ENCODE measurements at regions not wholly inside any gene's neighbourhood (a gene's known extent, or its start where the extent isn't known, plus 50 kb on each side); places are given as distances from the start of the nearest gene placed in this dataset.
"Not testable (repeated sequence)": the region's sequence is repeated elsewhere in the genome, so short reads cannot be mapped to it uniquely, and the experiment has no call there.

DNA sequence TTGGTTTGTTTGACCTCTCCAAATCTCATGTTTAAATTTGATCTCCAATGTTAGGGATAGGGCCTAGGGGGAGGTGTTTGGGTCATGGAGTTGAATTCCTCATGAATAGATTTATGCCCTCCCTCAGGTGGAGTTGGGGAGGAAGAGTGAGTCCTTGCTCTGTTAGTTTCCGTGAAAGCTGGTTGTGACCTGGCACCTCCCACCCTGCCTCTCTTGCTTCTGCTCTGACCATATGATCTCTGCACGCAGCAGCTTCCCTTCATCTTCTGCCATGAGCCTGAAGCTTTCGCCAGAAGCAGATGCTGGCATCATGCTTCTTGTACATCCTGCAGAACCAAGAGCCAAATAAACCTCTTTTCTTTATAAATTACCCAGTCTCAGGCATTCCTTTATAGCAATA, 231.6 kb upstream of the ERBB4 start:
- no peak for DNase-seq

DNA sequence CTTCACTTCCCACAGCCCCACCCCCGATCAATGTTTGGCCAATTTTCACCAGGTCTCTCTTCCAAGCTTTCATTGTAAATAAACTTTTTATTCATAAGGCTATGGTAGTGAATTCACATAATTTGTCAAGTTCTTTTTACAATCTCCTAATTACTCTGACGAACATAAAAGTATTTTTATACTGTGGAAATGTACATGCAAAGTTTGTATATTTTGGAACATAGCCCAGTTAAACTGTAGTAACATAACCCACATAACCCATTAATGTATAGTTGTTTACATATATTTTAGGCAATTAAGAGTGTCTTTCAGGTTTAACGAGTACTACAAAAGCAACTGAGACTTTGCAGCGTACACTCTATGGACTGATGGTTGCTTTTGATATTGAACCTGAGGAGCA, 228.3 kb upstream of the ERBB4 start:
- no peak for DNase-seq

DNA sequence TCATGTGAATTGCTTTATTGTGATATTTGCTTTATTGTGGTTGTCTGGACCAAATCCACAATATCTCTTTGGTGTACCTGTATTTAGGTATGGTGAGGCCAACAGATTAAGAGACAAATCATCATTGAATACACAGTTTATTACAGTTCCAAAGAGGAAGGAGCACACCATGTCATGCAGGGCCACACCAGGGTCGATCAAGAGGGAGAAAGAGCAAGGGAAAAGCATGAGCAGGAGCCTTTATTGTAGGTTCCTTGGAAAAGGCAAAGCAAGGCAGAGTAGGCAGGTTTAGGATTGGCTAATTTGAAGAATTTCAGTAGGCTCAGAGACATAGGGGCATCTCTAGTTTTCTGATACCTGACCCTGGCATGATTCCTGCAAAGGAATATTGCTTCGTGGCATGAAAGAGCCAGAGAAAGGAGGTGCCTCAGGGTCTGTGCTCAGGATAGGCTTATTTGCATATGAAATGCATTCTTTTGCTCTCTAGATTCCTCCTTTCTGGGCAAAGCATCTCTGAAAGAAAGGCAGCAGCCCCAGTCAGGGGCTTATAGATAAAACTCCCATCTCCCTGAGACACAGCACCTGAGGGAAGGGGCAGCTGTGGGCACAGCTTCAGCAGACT, 214.2 kb upstream of the ERBB4 start:
- no peak for DNase-seq

DNA sequence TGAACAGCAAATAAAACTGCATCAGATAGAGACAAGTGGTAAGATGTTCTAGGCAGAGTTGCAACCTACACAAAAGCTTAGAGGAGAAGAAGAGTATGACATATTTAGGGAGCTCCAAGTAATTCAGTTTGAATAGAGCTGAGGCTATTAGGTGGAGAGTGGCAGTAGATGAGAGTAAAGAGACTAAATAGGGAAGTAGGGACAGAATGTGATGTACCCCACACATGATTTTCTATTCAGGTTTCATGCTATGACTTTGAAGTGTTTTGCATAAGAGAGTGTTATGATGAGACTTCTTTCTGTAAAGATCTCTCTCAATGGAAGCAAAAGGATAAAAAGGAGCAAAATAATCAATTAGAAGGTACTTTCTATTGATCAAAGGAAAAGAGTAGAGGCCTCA, 206.8 kb upstream of the ERBB4 start:
- no peak for DNase-seq

DNA sequence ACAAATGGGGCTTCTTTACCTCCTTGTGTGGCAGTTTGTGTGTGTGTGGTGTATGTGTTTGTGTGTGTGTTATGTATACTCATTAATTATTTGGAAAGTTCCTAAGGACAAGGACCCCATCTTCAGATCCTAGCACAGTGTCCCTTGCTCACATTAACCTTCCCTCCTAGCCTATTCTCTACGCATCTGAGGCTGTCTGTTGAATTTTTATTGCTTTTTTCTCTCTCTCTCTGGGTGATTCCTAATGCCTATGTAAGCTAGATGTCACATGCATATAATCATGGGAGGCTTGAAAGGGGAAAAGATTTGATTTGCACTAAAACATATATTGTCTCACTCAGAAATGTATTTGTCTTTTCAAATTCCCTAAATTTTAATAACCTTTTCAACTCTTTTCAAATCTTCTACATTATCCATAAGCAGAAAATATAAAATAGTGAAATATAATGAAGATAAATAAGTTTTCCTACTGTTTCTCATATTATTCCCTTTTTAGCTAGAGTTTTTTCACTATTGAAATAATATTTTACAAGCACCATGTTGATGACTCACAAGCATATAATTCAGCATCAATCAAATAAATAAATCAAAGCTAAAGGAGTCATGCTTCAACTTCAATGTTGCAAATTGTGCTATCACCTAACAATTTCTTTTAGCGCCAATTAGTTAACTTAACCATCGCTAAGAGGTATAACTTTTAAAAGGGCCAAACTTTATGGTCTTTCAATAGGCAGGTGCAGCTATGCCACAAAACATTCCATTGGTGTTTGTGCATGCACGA, 199.0 kb upstream of the ERBB4 start:
- DNase-seq = no peak

DNA sequence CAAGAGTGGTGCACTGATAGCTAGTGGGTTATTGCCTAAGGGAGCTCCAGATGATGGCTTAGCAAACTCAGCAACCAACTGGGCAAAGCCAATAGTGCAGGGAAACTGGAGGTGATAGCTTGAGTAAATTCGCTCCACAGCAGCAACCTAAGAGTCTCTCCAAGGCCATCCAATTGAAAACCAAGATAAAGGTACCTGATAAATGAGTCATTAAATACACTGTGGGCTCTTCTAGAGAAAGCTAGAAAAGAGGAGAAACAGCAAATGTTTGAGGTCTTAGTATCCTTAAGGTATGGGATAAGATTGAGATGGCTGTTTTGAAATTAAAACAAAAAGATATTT, 197.8 kb upstream of the ERBB4 start:
- DNase-seq = no peak

DNA sequence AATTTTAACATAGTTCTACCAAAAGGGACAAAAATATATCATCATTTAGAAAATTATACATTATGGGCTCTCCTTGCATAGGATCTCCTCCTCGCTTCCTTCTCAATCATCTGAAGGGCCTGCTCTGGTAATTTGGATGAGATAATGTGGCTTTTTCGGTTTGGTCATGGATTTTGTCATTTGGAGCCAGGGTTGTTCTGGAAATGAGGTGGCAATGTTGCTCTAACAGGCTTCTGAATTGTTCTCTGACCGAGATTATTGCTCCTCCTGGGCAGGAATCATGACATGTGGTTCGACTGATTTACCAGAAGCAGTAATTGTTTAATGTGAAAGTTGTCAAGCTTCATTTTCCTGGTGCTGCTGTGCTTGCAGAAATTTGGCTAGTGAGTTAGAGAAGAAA, 194.7 kb upstream of the ERBB4 start:
- DNase-seq = no peak

DNA sequence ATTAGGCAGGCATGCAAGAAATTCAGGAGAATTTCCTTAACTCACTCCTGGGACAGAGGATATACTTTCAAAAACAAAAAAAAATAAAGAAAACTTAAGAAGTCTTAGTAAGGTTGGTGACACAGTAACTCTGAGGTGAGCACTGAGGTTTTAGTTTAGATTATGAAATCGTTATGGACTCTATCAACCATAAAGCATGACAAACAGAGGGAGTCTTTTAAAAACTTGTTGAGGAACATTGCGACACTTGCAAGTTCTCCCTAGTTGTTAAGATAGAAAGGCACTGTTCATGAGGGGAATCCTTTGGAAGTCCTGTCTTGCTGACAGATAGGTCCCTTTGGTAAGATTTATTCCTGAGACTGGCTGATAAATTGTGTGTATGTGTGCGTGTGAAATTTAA, 194.3 kb upstream of the ERBB4 start:
- no peak for DNase-seq

DNA sequence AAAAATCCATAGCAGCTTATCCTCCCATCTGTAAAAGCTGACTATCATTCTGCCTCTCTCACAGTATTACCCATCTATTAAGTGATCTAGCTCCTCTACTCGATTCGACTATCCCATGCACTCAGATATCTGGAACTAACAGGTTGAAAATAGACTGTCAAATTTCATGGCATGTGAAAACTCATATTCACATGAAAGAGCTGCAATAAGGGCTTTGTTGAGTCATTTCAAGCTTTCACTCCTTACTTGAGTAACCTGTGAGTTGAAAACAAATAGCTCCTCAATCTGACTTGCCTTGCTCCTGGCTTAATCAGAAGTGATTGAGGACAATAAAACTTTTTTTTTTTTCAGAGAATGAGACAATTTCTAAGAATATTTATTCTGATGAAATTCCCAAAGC, 192.4 kb upstream of the ERBB4 start:
- no peak for DNase-seq

DNA sequence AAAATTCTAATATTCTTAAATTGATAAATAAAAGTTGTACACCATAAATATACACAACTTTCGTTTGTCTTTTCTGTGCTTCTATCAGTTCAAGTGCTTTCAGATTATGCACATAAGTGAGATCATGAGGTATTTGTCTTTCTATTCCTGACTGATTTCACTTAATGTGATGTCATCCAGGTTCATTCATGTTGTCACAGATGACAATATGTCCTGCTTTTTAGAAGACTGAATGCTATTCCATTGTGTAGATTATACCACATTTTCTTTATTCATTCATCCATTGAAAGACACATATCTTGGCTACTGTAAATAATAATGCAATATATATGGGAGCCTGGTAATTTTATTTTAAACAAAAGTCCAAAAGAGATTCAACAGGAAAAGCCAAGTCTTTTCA, 190.1 kb upstream of the ERBB4 start:
- DNase-seq = no peak

DNA sequence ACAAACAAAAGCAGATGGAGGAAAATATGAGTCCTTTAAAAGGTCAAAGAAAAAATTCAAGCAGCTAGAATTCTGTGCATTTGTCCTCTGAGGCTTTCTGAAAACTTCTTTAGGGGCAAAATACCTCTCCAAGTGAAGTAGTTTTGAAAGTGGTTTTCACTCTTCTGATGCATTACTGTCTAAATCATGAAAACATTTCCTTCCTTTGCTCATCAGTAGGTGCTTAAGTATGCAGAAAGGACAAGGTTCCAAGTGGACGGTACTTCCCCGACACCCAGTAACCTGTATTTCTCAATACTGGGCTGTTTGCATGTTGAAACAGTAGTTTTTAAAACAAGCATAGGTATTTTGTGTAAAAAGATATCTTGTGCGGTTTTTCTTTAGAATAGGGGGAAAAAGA, 189.1 kb upstream of the ERBB4 start:
- no peak for DNase-seq

DNA sequence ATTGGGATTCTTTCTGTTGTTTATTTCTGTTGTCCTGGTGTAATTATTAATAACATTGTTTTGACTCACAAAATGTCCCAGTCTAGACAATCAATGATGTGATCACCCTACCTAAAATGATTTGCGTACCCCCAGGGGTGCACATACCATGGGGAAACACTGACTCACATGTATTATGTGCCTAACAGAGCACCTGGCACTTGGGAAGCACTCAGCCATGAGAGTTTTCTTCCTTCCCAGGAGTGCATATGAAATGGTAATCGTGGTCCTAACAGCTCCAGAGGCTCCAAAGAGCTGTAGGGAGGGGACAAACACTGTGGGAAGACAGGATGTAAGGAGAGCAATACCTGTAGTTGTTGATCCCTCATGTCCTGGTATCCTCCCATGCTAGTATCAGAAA, 187.8 kb upstream of the ERBB4 start:
- DNase-seq = no peak

DNA sequence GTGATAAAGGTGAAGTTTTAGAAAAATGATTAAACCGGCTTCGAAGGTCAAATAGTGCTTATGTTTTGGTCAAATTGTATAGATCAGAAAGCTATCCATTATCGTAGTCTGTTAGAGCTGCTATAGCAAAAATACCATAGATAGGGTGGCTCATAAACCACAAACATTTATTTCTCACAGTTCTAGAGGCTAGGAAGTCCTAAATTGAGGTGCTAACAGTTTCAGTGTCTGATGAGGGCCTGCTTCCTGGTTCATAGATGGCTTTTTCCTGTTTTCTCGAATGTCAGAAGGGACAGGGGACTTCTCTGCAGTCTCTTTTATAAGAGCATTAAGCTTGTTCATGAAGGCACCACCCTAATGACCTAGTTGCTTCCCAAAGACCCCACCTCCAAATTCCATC, 186.6 kb upstream of the ERBB4 start:
- no peak for DNase-seq

DNA sequence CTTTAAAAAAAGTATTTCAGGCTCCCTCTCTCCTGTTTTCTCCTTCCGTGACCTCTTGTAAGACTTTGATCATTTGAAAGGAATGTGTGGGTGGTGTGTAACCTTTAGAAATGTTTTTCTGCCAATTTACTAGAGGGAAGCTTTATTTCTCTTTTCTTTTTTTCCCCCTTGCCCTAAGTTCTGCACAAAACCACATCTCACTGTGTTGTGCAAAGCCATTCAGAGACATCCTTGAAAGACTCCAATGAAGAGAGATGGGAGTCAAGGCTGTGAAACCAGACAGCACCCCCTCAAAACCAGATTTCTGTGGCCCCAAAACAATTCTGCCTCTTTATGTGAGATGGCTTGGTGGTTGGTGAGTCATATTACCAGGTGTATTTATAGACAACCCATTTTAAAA, 184.6 kb upstream of the ERBB4 start:
- no peak for DNase-seq

DNA sequence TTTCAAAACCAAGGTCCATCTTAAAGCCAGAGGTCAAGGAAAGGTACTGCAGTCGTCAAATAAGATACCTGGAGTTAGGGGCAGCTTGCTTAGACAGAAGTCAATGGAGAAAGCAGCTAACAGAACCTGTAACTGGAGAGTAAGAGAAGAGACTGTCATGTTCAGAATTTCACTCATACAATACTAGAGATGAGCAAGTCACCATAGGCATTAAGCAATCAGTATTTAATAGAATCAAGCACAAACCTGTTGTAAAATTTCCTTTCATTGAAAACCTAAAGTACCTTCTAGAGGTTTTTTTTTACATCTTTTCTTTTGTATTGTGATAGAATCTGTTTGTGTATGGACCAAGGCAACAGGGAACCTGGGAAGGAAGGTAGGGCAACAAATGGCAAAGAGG, 183.4 kb upstream of the ERBB4 start:
- DNase-seq = no peak

DNA sequence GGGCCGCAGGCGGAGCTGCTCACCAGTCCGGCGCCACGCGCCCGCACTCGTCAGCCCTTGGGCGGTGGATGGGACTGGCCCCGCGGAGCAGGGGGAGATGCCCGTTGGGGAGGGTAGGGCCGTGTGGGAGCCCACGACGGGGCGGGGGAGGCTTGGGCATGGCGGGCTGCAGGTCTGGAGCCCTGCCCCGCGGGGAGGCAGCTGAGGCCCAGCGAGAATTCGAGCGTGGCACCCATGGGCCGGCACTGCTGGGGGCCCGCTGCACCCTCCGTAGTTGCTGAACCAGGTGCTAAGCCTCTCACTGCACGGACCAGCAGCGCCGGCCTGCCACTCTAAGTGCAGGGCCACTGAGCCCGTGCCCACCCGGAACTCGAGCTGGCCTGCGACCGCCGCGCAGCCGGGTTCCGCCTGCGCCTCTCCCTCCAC, 182.4 kb upstream of the ERBB4 start:
- DNase-seq = no peak

DNA sequence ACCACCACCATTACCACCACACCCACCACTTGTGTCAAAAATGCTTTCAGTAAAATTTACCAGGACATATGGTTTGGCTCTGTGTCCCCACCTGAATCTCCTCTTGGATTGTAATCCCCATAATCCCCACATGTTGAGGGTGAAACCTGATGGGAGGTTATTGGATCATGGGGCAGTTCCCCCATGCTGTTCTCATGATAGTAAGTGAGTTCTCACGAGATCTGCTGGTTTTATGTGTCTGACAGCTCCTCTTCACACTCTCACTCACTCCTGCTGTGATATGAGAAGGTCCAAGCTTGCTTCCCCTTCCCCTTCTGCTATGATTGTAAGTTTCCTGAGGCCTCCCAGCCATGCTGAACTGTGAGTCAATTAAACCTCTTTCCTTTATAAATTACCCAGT, 176.8 kb upstream of the ERBB4 start:
- DNase-seq = not testable (repeated sequence)

DNA sequence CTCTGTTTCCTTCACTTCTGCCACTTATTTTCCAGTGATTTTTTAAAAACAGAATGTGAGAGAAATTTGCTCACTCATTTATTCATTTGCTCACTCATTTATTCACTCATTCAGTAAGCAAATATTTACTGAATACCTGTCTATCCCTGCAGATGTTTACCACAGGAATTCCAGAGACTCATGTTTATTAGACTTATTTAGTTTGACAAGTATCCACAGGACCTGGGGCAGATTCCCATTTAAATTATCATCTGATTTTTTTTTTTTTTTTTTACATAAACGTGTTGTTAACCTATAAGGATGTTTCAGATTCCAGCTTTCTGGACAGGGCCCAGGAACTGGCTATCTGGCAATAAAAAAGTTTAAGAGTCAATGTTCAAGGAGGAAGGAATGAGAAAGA, 175.1 kb upstream of the ERBB4 start:
- DNase-seq = no peak

DNA sequence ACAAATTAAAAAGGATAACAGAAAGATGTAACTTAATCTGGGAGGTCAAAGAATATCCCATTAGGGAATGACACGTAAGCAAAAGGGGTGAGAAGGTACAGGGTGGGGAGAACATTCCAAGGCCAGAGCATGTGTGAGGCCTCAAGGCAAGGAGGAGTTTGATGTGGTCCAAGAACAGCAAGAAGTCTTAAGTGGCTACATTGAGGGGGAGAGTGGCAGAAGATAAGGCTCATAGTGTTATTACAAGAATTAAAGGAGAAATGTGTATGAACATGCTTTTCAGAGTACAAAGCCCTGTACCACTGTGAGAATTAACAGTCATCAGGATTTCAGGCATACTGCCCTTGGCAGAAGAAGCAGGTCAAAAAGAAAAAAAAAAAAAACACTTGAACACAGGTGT, 174.4 kb upstream of the ERBB4 start:
- no peak for DNase-seq

DNA sequence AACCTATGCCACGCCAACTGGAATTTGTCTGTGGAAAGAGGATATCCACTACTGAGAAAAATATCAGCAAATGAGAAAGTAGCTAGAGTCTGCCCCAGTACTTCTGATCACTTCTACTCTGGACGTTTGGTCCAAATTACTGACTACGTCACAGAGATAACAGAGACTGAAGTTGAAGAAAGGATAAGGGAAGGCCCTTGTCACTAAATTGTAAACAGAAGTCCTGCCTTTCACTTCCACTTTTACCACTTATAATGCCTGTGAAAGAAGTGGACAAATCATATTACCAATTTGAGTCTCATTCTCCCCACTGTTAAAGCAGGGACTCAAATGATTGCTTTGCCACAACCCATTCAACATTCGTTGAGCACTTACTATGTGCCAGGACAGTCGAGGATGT, 173.9 kb upstream of the ERBB4 start:
- no peak for DNase-seq

DNA sequence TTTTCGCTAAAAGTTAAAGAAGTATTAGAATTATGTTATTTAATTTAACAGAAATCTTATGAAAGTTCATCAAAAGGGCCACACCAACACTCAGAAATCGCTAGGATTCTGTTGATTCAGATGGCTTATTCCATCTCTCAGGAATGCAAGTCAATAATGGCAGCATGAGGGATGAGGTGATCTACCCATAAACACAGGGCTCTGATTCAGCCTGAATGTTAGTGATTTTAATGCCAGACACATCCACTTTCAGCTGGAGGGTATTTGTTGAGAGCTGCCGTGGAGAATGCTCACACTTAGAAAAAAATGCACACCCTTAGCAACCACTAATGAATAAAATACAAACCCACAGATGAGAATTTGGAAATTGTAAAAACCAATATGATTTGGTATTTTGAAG, 173.3 kb upstream of the ERBB4 start:
- DNase-seq = no peak

DNA sequence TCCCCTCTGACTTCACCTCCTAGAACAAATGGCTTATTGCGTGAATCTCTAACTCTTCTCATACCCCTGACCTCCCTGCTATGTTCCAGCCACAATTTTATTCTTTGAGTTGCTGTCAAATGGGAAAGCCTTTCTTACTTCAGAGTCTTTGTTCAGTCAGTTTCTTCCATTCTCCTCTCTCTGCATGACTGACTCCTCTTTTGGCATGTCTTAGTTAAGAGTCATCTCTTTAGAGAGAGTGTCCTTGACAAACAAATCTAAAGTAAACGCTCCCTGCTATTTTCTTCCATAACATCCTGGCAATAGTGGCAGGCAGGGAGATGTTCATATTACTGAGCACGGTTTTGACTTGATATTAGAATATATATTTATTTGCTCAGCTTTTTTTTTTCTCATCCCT, 170.7 kb upstream of the ERBB4 start:
- DNase-seq = no peak

DNA sequence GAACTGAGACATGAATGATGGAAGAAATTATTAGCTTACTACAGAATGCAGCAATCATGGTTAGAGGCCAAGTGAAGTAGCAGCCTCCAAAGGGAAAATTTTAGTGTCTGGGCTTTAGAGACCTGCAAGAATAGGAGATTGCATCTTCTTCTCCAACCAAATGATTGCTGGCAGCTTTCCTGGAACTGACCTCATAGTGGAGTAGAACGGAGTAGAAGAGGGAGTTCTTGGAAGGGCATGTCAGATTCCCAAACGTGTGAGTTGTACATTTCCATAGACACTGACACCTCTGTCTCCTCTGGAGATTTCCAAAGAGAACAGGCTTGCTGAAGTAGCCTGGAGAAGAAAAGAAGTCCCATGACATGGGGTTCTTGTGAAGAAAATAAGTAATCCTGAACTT, 169.8 kb upstream of the ERBB4 start:
- DNase-seq = no peak

DNA sequence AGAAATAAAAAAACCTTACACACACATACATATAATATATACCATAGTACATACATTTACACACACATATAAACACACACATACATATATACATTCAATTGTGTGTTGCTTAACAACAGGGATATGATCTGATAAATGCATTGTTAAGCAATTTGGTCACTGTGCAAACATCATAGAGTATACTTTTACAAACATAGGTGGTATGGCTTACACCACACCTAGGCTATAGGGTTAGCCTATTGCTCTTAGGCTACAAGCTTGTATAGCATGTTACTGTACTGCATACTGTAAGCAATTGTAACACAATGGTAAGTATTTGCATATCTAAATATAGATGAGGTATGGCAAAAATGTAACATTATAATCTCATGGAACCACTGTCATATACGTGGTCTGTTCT, 156.8 kb upstream of the ERBB4 start:
- DNase-seq = no peak

DNA sequence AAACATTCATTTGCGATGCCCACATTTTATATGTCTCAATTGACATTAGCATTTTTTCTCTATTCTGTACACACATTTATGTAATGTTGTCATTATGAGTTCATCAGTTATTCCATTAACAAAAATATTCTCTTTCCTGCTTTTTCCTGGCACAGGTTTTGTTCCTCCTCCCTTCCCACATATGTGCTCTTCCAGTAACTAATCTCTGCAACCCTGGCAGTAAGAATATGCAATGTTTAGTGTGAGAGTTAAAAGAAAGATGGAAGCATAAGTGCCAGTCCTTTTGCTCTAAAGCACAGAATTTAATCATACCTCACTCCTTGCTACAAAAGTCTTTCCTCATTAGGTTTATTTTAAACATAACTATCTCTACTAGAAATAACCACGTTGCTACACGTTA, 155.8 kb upstream of the ERBB4 start:
- DNase-seq = no peak

Data from dermis blood vessel endothelial cell (primary cell).